ENCODE measurements at regions not wholly inside any gene's neighbourhood (a gene's known extent, or its start where the extent isn't known, plus 50 kb on each side); places are given as distances from the start of the nearest gene placed in this dataset.

- 88 to 96% methylated on average over 2 of the region's 2 CpGs for WGBS, 2 donors
- Histone ChIP-seq H3K27ac (ENCODE audit: low read depth in 1 of 2, low read length in 2 of 2) (no peak overlapping the region), H3K4me1 (ENCODE audit: control insufficient read depth in 1 of 2, insufficient read depth in 2 of 2, low read length in 2 of 2) (no peaks in the 10 kb centered on the region), H3K36me3 (ENCODE audit: control insufficient read depth in 1 of 2, insufficient read depth in 2 of 2, low read length in 1 of 2) (no peaks in the 10 kb centered on the region), H3K4me3 (ENCODE audit: low read length in 2 of 2) (no peak overlapping the region), H3K9me3 (ENCODE audit: control insufficient read depth, low read length) (no peaks in the 10 kb centered on the region), H3K27me3 (ENCODE audit: control insufficient read depth in 1 of 2, insufficient read depth in 2 of 2, low read length in 1 of 2) (no peaks in the 10 kb centered on the region)
- DNase-seq (no peak), ATAC-seq (ENCODE audit: low FRiP score) (no peak)
- intact Hi-C loops (cut with DNase I), result no loop called here
Measured at GRCh38 chr7:10596827-10597226, 376.8 kb upstream of the PHF14 start.

- DNase-seq, result no peak
- H3K27ac ChIP-seq (ENCODE audit: low read depth in 1 of 2, low read length in 2 of 2), result no peak overlapping the region
- ATAC-seq (ENCODE audit: low FRiP score), result no peak
- H3K36me3 ChIP-seq (ENCODE audit: control insufficient read depth in 1 of 2, insufficient read depth in 2 of 2, low read length in 1 of 2), result no peaks in the 10 kb centered on the region
- intact Hi-C loops (cut with DNase I), result no loop called here
- H3K9me3 ChIP-seq (ENCODE audit: control insufficient read depth, low read length), result peaks cover 1% of the 10 kb centered on the region
- H3K4me3 ChIP-seq (ENCODE audit: low read length in 2 of 2), result no peak overlapping the region
- no peaks in the 10 kb centered on the region for H3K27me3 ChIP-seq (ENCODE audit: control insufficient read depth in 1 of 2, insufficient read depth in 2 of 2, low read length in 1 of 2)
- no peaks in the 10 kb centered on the region for H3K4me1 ChIP-seq (ENCODE audit: control insufficient read depth in 1 of 2, insufficient read depth in 2 of 2, low read length in 2 of 2)
Measured at GRCh38 chr7:10604128-10604527, 369.5 kb upstream of the PHF14 start.

- Histone ChIP-seq H3K27ac (ENCODE audit: low read depth in 1 of 2, low read length in 2 of 2) (no peak overlapping the region), H3K4me3 (ENCODE audit: low read length in 2 of 2) (no peak overlapping the region), H3K27me3 (ENCODE audit: control insufficient read depth in 1 of 2, insufficient read depth in 2 of 2, low read length in 1 of 2) (no peaks in the 10 kb centered on the region), H3K9me3 (ENCODE audit: control insufficient read depth, low read length) (no peaks in the 10 kb centered on the region), H3K36me3 (ENCODE audit: control insufficient read depth in 1 of 2, insufficient read depth in 2 of 2, low read length in 1 of 2) (no peaks in the 10 kb centered on the region), H3K4me1 (ENCODE audit: control insufficient read depth in 1 of 2, insufficient read depth in 2 of 2, low read length in 2 of 2) (no peaks in the 10 kb centered on the region)
- no peak for DNase-seq
- intact Hi-C loops (cut with DNase I), result no loop called here
- no peak for ATAC-seq (ENCODE audit: low FRiP score)
Measured at GRCh38 chr7:10612950-10613349, 360.7 kb upstream of the PHF14 start.

GRCh38 chr7:10618953-10619352 lies 354.7 kb upstream of the PHF14 start:
- no peak for ATAC-seq (ENCODE audit: low FRiP score)
- no peak overlapping the region for H3K4me3 ChIP-seq (ENCODE audit: low read length in 2 of 2)
- H3K27me3 ChIP-seq (ENCODE audit: control insufficient read depth in 1 of 2, insufficient read depth in 2 of 2, low read length in 1 of 2), result no peaks in the 10 kb centered on the region
- H3K9me3 ChIP-seq (ENCODE audit: control insufficient read depth, low read length), result no peaks in the 10 kb centered on the region
- 37 to 47% methylated on average over 3 of the region's 3 CpGs for WGBS, 2 donors
- no peak for DNase-seq
- H3K27ac ChIP-seq (ENCODE audit: low read depth in 1 of 2, low read length in 2 of 2), result no peak overlapping the region
- no peaks in the 10 kb centered on the region for H3K4me1 ChIP-seq (ENCODE audit: control insufficient read depth in 1 of 2, insufficient read depth in 2 of 2, low read length in 2 of 2)
- no peaks in the 10 kb centered on the region for H3K36me3 ChIP-seq (ENCODE audit: control insufficient read depth in 1 of 2, insufficient read depth in 2 of 2, low read length in 1 of 2)
- intact Hi-C loops (cut with DNase I), result no loop called here

- H3K9me3 ChIP-seq (ENCODE audit: control insufficient read depth, low read length), result no peaks in the 10 kb centered on the region
- H3K27ac ChIP-seq (ENCODE audit: low read depth in 1 of 2, low read length in 2 of 2), result no peak overlapping the region
- H3K27me3 ChIP-seq (ENCODE audit: control insufficient read depth in 1 of 2, insufficient read depth in 2 of 2, low read length in 1 of 2), result no peaks in the 10 kb centered on the region
- no peaks in the 10 kb centered on the region for H3K4me1 ChIP-seq (ENCODE audit: control insufficient read depth in 1 of 2, insufficient read depth in 2 of 2, low read length in 2 of 2)
- H3K4me3 ChIP-seq (ENCODE audit: low read length in 2 of 2), result no peak overlapping the region
- 45 to 65% methylated on average over 1 of the region's 1 CpG for whole genome bisulfite sequencing, 2 donors
- DNase-seq (no peak), ATAC-seq (ENCODE audit: low FRiP score) (no peak)
- H3K36me3 ChIP-seq (ENCODE audit: control insufficient read depth in 1 of 2, insufficient read depth in 2 of 2, low read length in 1 of 2), result no peaks in the 10 kb centered on the region
- intact Hi-C loops (cut with DNase I), result no loop called here
Measured at GRCh38 chr7:10632712-10633111, 341.0 kb upstream of the PHF14 start.

- H3K27me3 ChIP-seq (ENCODE audit: control insufficient read depth in 1 of 2, insufficient read depth in 2 of 2, low read length in 1 of 2), result no peaks in the 10 kb centered on the region
- H3K4me1 ChIP-seq (ENCODE audit: control insufficient read depth in 1 of 2, insufficient read depth in 2 of 2, low read length in 2 of 2), result no peaks in the 10 kb centered on the region
Measured at GRCh38 chr7:10634239-10634638, 339.4 kb upstream of the PHF14 start.

GRCh38 chr7:10637991-10638390 lies 335.7 kb upstream of the PHF14 start:
- no peak overlapping the region for H3K4me3 ChIP-seq (ENCODE audit: low read length in 2 of 2)
- intact Hi-C loops (cut with DNase I), result no loop called here
- no peaks in the 10 kb centered on the region for H3K4me1 ChIP-seq (ENCODE audit: control insufficient read depth in 1 of 2, insufficient read depth in 2 of 2, low read length in 2 of 2)
- H3K27ac ChIP-seq (ENCODE audit: low read depth in 1 of 2, low read length in 2 of 2), result no peak overlapping the region
- H3K27me3 ChIP-seq (ENCODE audit: control insufficient read depth in 1 of 2, insufficient read depth in 2 of 2, low read length in 1 of 2), result no peaks in the 10 kb centered on the region
- ATAC-seq (ENCODE audit: low FRiP score) (no peak), DNase-seq (no peak)
- H3K9me3 ChIP-seq (ENCODE audit: control insufficient read depth, low read length), result no peaks in the 10 kb centered on the region
- WGBS, 2 donors, result 73 to 74% methylated on average over 3 of the region's 3 CpGs
- H3K36me3 ChIP-seq (ENCODE audit: control insufficient read depth in 1 of 2, insufficient read depth in 2 of 2, low read length in 1 of 2), result no peaks in the 10 kb centered on the region

More at GRCh38 chr7:10634239-10634638, 339.4 kb upstream of the PHF14 start:
- intact Hi-C loops (cut with DNase I), result no loop called here
- no peaks in the 10 kb centered on the region for H3K36me3 ChIP-seq (ENCODE audit: control insufficient read depth in 1 of 2, insufficient read depth in 2 of 2, low read length in 1 of 2)
- 16 to 21% methylated on average over 2 of the region's 2 CpGs for WGBS, 2 donors
- H3K27ac ChIP-seq (ENCODE audit: low read depth in 1 of 2, low read length in 2 of 2), result no peak overlapping the region
- no peak for DNase-seq
- ATAC-seq (ENCODE audit: low FRiP score), result no peak
- no peak overlapping the region for H3K4me3 ChIP-seq (ENCODE audit: low read length in 2 of 2)
- H3K9me3 ChIP-seq (ENCODE audit: control insufficient read depth, low read length), result no peaks in the 10 kb centered on the region

- H3K4me3 ChIP-seq (ENCODE audit: low read length in 2 of 2), result no peak overlapping the region
- intact Hi-C loops (cut with DNase I), result no loop called here
- H3K9me3 ChIP-seq (ENCODE audit: control insufficient read depth, low read length), result no peaks in the 10 kb centered on the region
- no peaks in the 10 kb centered on the region for H3K27me3 ChIP-seq (ENCODE audit: control insufficient read depth in 1 of 2, insufficient read depth in 2 of 2, low read length in 1 of 2)
- no peak overlapping the region for H3K27ac ChIP-seq (ENCODE audit: low read depth in 1 of 2, low read length in 2 of 2)
- DNase-seq, result no peak
- no peak for ATAC-seq (ENCODE audit: low FRiP score)
- 52 to 74% methylated on average over 2 of the region's 2 CpGs for WGBS, 2 donors
- H3K36me3 ChIP-seq (ENCODE audit: control insufficient read depth in 1 of 2, insufficient read depth in 2 of 2, low read length in 1 of 2), result no peaks in the 10 kb centered on the region
- H3K4me1 ChIP-seq (ENCODE audit: control insufficient read depth in 1 of 2, insufficient read depth in 2 of 2, low read length in 2 of 2), result no peaks in the 10 kb centered on the region
Measured at GRCh38 chr7:10643545-10643944, 330.1 kb upstream of the PHF14 start.

GRCh38 chr7:10644849-10645248 lies 328.8 kb upstream of the PHF14 start:
- no peak overlapping the region for H3K4me3 ChIP-seq (ENCODE audit: low read length in 2 of 2)
- no peaks in the 10 kb centered on the region for H3K36me3 ChIP-seq (ENCODE audit: control insufficient read depth in 1 of 2, insufficient read depth in 2 of 2, low read length in 1 of 2)
- H3K27ac ChIP-seq (ENCODE audit: low read depth in 1 of 2, low read length in 2 of 2), result no peak overlapping the region
- no peak for DNase-seq
- no peaks in the 10 kb centered on the region for H3K4me1 ChIP-seq (ENCODE audit: control insufficient read depth in 1 of 2, insufficient read depth in 2 of 2, low read length in 2 of 2)
- no peaks in the 10 kb centered on the region for H3K9me3 ChIP-seq (ENCODE audit: control insufficient read depth, low read length)
- no peaks in the 10 kb centered on the region for H3K27me3 ChIP-seq (ENCODE audit: control insufficient read depth in 1 of 2, insufficient read depth in 2 of 2, low read length in 1 of 2)
- intact Hi-C loops (cut with DNase I), result no loop called here
- 53 to 55% methylated on average over 3 of the region's 3 CpGs for WGBS, 2 donors
- ATAC-seq (ENCODE audit: low FRiP score), result no peak

Data from aorta (tissue), 5 donors.